H1 (cell line): ENCODE measurements at regions not wholly inside any gene's neighbourhood (a gene's known extent, or its start where the extent isn't known, plus 50 kb on each side); places are given as distances from the start of the nearest gene placed in this dataset.

Experiments
- CTCF ChIA-PET: fragments of 300-600 bp; sonication (Branson Sonifier 250); formaldehyde crosslinking; loops from one replicate; lab custom pipeline; 2021; ENCODE audit not compliant: partially characterized antibody; lab: Charles Lee
- POLR2A ChIA-PET: fragments of 300-600 bp; sonication (Branson Sonifier 250); formaldehyde crosslinking; loops from one replicate; lab custom pipeline; 2021; ENCODE audit warnings: inconsistent platforms; ENCODE audit not compliant: partially characterized antibody; lab: Charles Lee
- DNase-seq, 2 experiments: peaks; one replicate each; pipeline versions ENCODE4 v3.0.0 to v3.0.0-alpha.2; 2010 to 2022; ENCODE audit warnings: low spot score in 2 of 2, low read depth in 1 of 2, mixed read lengths in 1 of 2
- FAIRE-seq: peaks from 2 replicates; lab custom pipeline; 2011; peaks lifted over from hg19 to GRCh38; lab: Jason Lieb, UNC
- H2AFZ ChIP-seq: 2 replicates; pipeline ENCODE4 v1.8.1; 2012; ENCODE audit warnings: low read length, inconsistent platforms
- H2AK5ac ChIP-seq: 2 replicates; pipeline ENCODE4 v1.6.1; 2013; ENCODE audit warnings: low read depth, low read length
- H2BK120ac ChIP-seq: replicated peaks from 2 replicates; pipeline ENCODE3; 2013; ENCODE audit warnings: low read depth, low read length, inconsistent platforms
- H2BK12ac ChIP-seq: 2 replicates; pipeline ENCODE4 v1.6.1; 2013; ENCODE audit warnings: low read depth, low read length
- H2BK15ac ChIP-seq: 2 replicates; pipeline ENCODE4 v1.6.1; 2013; ENCODE audit warnings: low read length
- H2BK20ac ChIP-seq: 2 replicates; pipeline ENCODE4 v1.6.1; 2013; ENCODE audit warnings: low read length
- H2BK5ac ChIP-seq: 2 replicates; pipeline ENCODE4 v1.6.1; 2013; ENCODE audit warnings: low read depth, low read length
- H3K14ac ChIP-seq: 2 replicates; pipeline ENCODE4 v1.6.1; 2013; ENCODE audit warnings: inconsistent platforms; ENCODE audit not compliant: insufficient read length
- H3K18ac ChIP-seq: 2 replicates; pipeline ENCODE4 v1.6.1; 2013; ENCODE audit warnings: low read length; ENCODE audit errors: extremely low read depth
- H3K23ac ChIP-seq: 2 replicates; pipeline ENCODE4 v1.6.1; 2013; ENCODE audit warnings: inconsistent platforms; ENCODE audit not compliant: insufficient read length
- H3K23me2 ChIP-seq: 2 replicates; pipeline ENCODE4 v1.6.1; 2013; ENCODE audit warnings: low read depth, low read length
- H3K27ac ChIP-seq: 2 replicates; pipeline ENCODE4 v1.6.1; 2011; ENCODE audit warnings: low read depth, low read length, inconsistent platforms
- H3K27me3 ChIP-seq, 4 experiments: replicated peaks in 1 of 4; 1 replicate in 1 of 4; 2 replicates in 3 of 4; pipeline versions ENCODE4 v1.6.1 to v1.8.1; 2011 to 2013; ENCODE audit warnings: low read length in 3 of 4, mild to moderate bottlenecking in 3 of 4, inconsistent platforms in 2 of 4, mixed read lengths in 2 of 4, moderate library complexity in 1 of 4; ENCODE audit not compliant: control insufficient read depth in 3 of 4, insufficient read depth in 3 of 4; ENCODE audit errors: extremely low read depth in 1 of 4
- H3K36me3 ChIP-seq, 4 experiments: 2 replicates each; pipeline versions ENCODE4 v1.6.1 to v1.8.1; 2011 to 2013; ENCODE audit warnings: mild to moderate bottlenecking in 4 of 4, low read length in 3 of 4, moderate library complexity in 2 of 4, control low read depth in 1 of 4, inconsistent platforms in 1 of 4; ENCODE audit not compliant: insufficient read depth in 4 of 4, control insufficient read depth in 2 of 4
- H3K4ac ChIP-seq: replicated peaks from 2 replicates; pipeline ENCODE3; 2013; ENCODE audit warnings: low read length, low read depth, mixed read lengths, inconsistent platforms; ENCODE audit not compliant: insufficient read length
- H3K4me1 ChIP-seq, 4 experiments: replicated peaks in 1 of 4; 1 replicate in 1 of 4; 2 replicates in 3 of 4; pipeline versions ENCODE4 v1.6.1 to v1.8.1; 2011 to 2013; ENCODE audit warnings: low read length in 3 of 4, inconsistent platforms in 2 of 4, mixed read lengths in 1 of 4; ENCODE audit not compliant: insufficient read depth in 4 of 4, control insufficient read depth in 3 of 4
- H3K4me2 ChIP-seq, 2 experiments: 2 replicates each; pipeline versions ENCODE4 v1.6.1 to v1.8.1; 2011 to 2013; ENCODE audit warnings: low read depth in 2 of 2, low read length in 2 of 2, control low read depth in 1 of 2, inconsistent platforms in 1 of 2, mild to moderate bottlenecking in 1 of 2; ENCODE audit not compliant: insufficient read depth in 1 of 2
- H3K4me3 ChIP-seq, 4 experiments: fragments of 200-600, 300-600 bp in 1 of 4; sonication (generic), shearing (Covaris generic), sonication (Bioruptor Twin) in 1 of 4; 2 replicates each; pipeline versions ENCODE4 v1.5.1 to v1.8.1; 2011 to 2016; ENCODE audit warnings: low read length in 4 of 4, low read depth in 3 of 4, control low read depth in 2 of 4, inconsistent platforms in 2 of 4, mild to moderate bottlenecking in 2 of 4, mixed read lengths in 1 of 4, moderate library complexity in 1 of 4; ENCODE audit not compliant: insufficient read depth in 2 of 4; ENCODE audit errors: extremely low read depth in 1 of 4
- H3K56ac ChIP-seq: replicated peaks from 2 replicates; pipeline ENCODE3; 2013; ENCODE audit warnings: low read depth, mild to moderate bottlenecking, mixed read lengths, low read length, inconsistent platforms; ENCODE audit not compliant: insufficient read length
- H3K79me1 ChIP-seq: 2 replicates; pipeline ENCODE4 v1.6.1; 2013; ENCODE audit warnings: low read depth, low read length, control low read depth
- H3K79me2 ChIP-seq, 2 experiments: 2 replicates each; pipeline versions ENCODE4 v1.6.1 to v1.8.1; 2012 to 2013; ENCODE audit warnings: low read length in 2 of 2, mild to moderate bottlenecking in 2 of 2, inconsistent platforms in 1 of 2; ENCODE audit not compliant: insufficient read depth in 2 of 2, control insufficient read depth in 1 of 2
- H3K9ac ChIP-seq, 4 experiments: replicated peaks in 1 of 4; 1 replicate in 1 of 4; 2 replicates in 3 of 4; pipeline versions ENCODE4 v1.6.1 to v1.8.1; 2011 to 2013; ENCODE audit warnings: low read depth in 3 of 4, low read length in 3 of 4, control low read depth in 2 of 4, mild to moderate bottlenecking in 2 of 4, moderate library complexity in 2 of 4, inconsistent platforms in 1 of 4; ENCODE audit errors: extremely low read depth in 1 of 4
- H3K9me3 ChIP-seq, 2 experiments: 2 replicates each; pipeline versions ENCODE4 v1.6.1 to v1.8.1; 2012 to 2013; ENCODE audit warnings: mild to moderate bottlenecking in 2 of 2, moderate library complexity in 2 of 2, control low read depth in 1 of 2, inconsistent platforms in 1 of 2, low read depth in 1 of 2, low read length in 1 of 2, mixed read lengths in 1 of 2; ENCODE audit not compliant: insufficient read depth in 2 of 2
- H4K20me1 ChIP-seq, 2 experiments: replicated peaks in 1 of 2; 2 replicates each; pipeline versions ENCODE3 to v1.8.1; 2011 to 2013; ENCODE audit warnings: inconsistent platforms in 2 of 2, low read length in 2 of 2, mild to moderate bottlenecking in 1 of 2; ENCODE audit not compliant: insufficient read depth in 2 of 2, control insufficient read depth in 1 of 2
- H4K5ac ChIP-seq: 2 replicates; pipeline ENCODE4 v1.6.1; 2013; ENCODE audit warnings: low read length, low read depth, mixed read lengths, inconsistent platforms; ENCODE audit not compliant: insufficient read length
- H4K8ac ChIP-seq: 2 replicates; pipeline ENCODE4 v1.8.0; 2013; ENCODE audit warnings: mild to moderate bottlenecking, moderate library complexity, low read length, inconsistent platforms; ENCODE audit not compliant: insufficient read depth; ENCODE audit errors: extremely low read depth
- H4K91ac ChIP-seq: replicated peaks from 2 replicates; pipeline ENCODE3; 2013; ENCODE audit warnings: low read length, mixed read lengths, inconsistent platforms; ENCODE audit not compliant: insufficient read length
- ATF3 ChIP-seq: IDR thresholded peaks from 2 replicates; pipeline ENCODE4 v1.6.1; 2011; ENCODE audit warnings: low read depth, mild to moderate bottlenecking, low read length; ENCODE audit not compliant: insufficient read depth
- HDAC6 ChIP-seq: IDR thresholded peaks from one replicate; pipeline ENCODE4 v1.7.1; 2012; ENCODE audit warnings: low read depth, mild to moderate bottlenecking, inconsistent platforms, low read length, moderate library complexity
- POLR2AphosphoS5 ChIP-seq: IDR thresholded peaks from 2 replicates; pipeline ENCODE4 v1.6.1; 2011; ENCODE audit warnings: low read depth, low read length
- RBBP5 ChIP-seq: IDR thresholded peaks from 2 replicates; pipeline ENCODE4 v1.7.1; 2012; ENCODE audit warnings: low read depth, mild to moderate bottlenecking, inconsistent platforms, low read length, moderate library complexity, borderline replicate concordance
- SIN3A ChIP-seq, 2 experiments: IDR thresholded peaks in 1 of 2; conservative IDR thresholded peaks in 1 of 2; 2 replicates each; pipeline ENCODE4 v1.6.1; 2011 to 2012; ENCODE audit warnings: low read length in 2 of 2, improper control_type of control experiment in 1 of 2, low read depth in 1 of 2, mild to moderate bottlenecking in 1 of 2
- SIRT6 ChIP-seq: IDR thresholded peaks from one replicate; pipeline ENCODE4 v1.7.1; 2012; ENCODE audit warnings: low read length, inconsistent platforms
- SP4 ChIP-seq: IDR thresholded peaks from 2 replicates; pipeline ENCODE4 v1.6.1; 2012; ENCODE audit warnings: low read length, inconsistent platforms
- SRF ChIP-seq: IDR thresholded peaks from 2 replicates; pipeline ENCODE4 v1.6.1; 2011; ENCODE audit warnings: mild to moderate bottlenecking, low read depth, low read length, moderate library complexity
- TCF12 ChIP-seq: IDR thresholded peaks from 2 replicates; pipeline ENCODE4 v1.6.1; 2011; ENCODE audit warnings: low read depth, mild to moderate bottlenecking, low read length
- USF2 ChIP-seq: IDR thresholded peaks from 2 replicates; pipeline ENCODE4 v1.6.1; 2011; ENCODE audit warnings: low read length, improper control_type of control experiment
- WGBS, 2 experiments: shearing (Covaris generic) in 1 of 2; methylation state at CpG; one replicate each; pipeline versions ENCODE4 v1.1.6 to v1.1.7; 2013 to 2015; ENCODE audit warnings: low lambda C conversion rate in 2 of 2, mixed read lengths in 2 of 2, inconsistent platforms in 1 of 2, low coverage in 1 of 2, missing lambda C conversion rate in 1 of 2; ENCODE audit not compliant: insufficient replicate concordance in 2 of 2, insufficient coverage in 1 of 2, insufficient read length in 1 of 2; ENCODE audit errors: extremely low coverage in 1 of 2, missing lambda C conversion rate in 1 of 2; 5-methylcytosine and 5-hydroxymethylcytosine counted together

- DNase-seq, result no peak
- H3K4me1 ChIP-seq, result no peaks in the 10 kb centered on the region
- no peak overlapping the region for H3K18ac ChIP-seq
- H3K9me3 ChIP-seq, result no peaks in the 10 kb centered on the region
- CTCF ChIA-PET, result interaction anchor here (1.6 kb wide), 1 partner anchor 18 kb away, joined by 3 read pairs; no protein-coding TSS in a partner anchor
- no peak overlapping the region for H3K4me2 ChIP-seq
- no peak overlapping the region for H3K14ac ChIP-seq
- no peak overlapping the region for H3K9ac ChIP-seq
- no peak overlapping the region for H3K27ac ChIP-seq
- no peak overlapping the region for H2BK15ac ChIP-seq
- no peaks in the 10 kb centered on the region for H4K20me1 ChIP-seq
- H2BK120ac ChIP-seq, result no peak overlapping the region
- H3K79me1 ChIP-seq, result no peaks in the 10 kb centered on the region
- WGBS, 2 experiments, result 79% methylated on average over 1 of the region's 1 CpG; no CpG with 5 or more reads in 1 of the 2 experiments
- no peaks in the 10 kb centered on the region for H3K27me3 ChIP-seq
- H2BK5ac ChIP-seq, result no peak overlapping the region
- no peak overlapping the region for H3K56ac ChIP-seq
- TF ChIP-seq USF2 (no peak), SRF (no peak), SIN3A (conservative IDR thresholded peaks at IDR 0.05 in 1 of 2, IDR thresholded peaks at IDR 0.05 in 1 of 2; ENCODE audit: low read depth in 1 of 2, low read length in 2 of 2) (no peak), ATF3 (no peak), RBBP5 (no peak), SP4 (no peak), SIRT6 (no peak), HDAC6 (no peak), TCF12 (no peak), POLR2AphosphoS5 (no peak)
- H2BK12ac ChIP-seq, result no peak overlapping the region
- no peak overlapping the region for H3K23ac ChIP-seq
- POLR2A ChIA-PET, result no interaction called here
- H2AK5ac ChIP-seq, result no peak overlapping the region
- H3K4me3 ChIP-seq, result no peak overlapping the region
- no peak overlapping the region for H4K8ac ChIP-seq
- 0 out of 4 replicates have a peak, but pooled peaks cover 0 to 2% of the 10 kb centered on the region in 2 experiments for H3K79me2 ChIP-seq
- H3K4ac ChIP-seq, result no peak overlapping the region
- FAIRE-seq, result no peak
- no peak overlapping the region for H4K91ac ChIP-seq
- H4K5ac ChIP-seq, result no peak overlapping the region
- no peak overlapping the region for H2BK20ac ChIP-seq
- H3K36me3 ChIP-seq, result peaks cover 0 to 27% (median 12%) of the 10 kb centered on the region in 4 experiments; a peak in 5 of 8 replicates
- H2AFZ ChIP-seq, result no peak overlapping the region
- H3K23me2 ChIP-seq, result no peaks in the 10 kb centered on the region
Measured at GRCh38 chrX:131801066-131801465, 222.0 kb upstream of the STK26 start.
